ENCODE measurements at regions not wholly inside any gene's neighbourhood (a gene's known extent, or its start where the extent isn't known, plus 50 kb on each side); places are given as distances from the start of the nearest gene placed in this dataset.

DNA sequence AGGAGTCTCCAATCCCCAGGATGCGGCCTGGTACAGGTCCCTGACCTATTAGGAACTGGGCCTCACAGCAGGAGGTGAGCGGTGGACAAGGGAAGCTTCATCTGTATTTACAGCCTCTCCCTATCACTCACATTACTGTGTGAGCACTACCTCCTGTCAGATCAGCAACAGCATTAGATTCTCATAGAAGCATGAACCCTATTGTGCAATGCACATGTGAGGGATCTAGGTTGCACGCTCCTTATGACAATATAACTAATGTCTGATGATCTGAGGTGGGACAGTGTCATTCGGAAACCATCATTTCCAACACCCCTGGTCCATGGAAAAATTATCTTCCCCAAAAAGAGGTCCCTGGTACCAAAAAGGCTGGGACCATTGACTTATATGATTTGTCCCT is 1000.5 kb downstream of the FLRT2 start:
- WGBS, 2 donors = 94 to 95% methylated on average over 4 of the region's 4 CpGs
- TF ChIP-seq, protein P1, sequence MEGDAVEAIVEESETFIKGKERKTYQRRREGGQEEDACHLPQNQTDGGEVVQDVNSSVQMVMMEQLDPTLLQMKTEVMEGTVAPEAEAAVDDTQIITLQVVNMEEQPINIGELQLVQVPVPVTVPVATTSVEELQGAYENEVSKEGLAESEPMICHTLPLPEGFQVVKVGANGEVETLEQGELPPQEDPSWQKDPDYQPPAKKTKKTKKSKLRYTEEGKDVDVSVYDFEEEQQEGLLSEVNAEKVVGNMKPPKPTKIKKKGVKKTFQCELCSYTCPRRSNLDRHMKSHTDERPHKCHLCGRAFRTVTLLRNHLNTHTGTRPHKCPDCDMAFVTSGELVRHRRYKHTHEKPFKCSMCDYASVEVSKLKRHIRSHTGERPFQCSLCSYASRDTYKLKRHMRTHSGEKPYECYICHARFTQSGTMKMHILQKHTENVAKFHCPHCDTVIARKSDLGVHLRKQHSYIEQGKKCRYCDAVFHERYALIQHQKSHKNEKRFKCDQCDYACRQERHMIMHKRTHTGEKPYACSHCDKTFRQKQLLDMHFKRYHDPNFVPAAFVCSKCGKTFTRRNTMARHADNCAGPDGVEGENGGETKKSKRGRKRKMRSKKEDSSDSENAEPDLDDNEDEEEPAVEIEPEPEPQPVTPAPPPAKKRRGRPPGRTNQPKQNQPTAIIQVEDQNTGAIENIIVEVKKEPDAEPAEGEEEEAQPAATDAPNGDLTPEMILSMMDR (IDR thresholded peaks at IDR 0.05) = no peak
- TF ChIP-seq POLR2A (IDR thresholded peaks at IDR 0.05) = no peak
- DNase-seq (ENCODE audit: low spot score in 2 of 2) = no peak
- H3K4me3 ChIP-seq (ENCODE audit: low read depth, poor library complexity, severe bottlenecking) = no peak overlapping the region
- intact Hi-C loops (cut with DNase I; ENCODE audit: low total_unique reads) = no loop called here

DNA sequence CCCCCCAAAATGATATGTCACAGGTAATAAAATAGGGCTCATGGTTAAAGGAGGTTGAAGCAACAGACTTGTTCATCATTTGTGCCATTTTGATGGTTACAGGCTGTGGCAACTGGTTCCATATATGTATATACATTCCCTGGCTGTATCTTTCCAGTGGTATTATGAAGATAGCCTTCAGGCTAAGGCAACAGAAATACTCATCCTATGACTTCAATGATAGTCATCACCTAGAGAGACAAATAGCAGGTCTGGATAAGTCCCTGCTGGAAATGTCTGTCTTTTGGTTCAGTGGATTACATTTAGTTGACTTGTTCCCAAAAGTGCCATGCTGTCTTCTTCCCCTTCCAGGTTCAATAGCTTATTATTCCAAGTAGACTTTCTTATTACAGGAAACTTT is 997.4 kb downstream of the FLRT2 start:
- no peak for DNase-seq (ENCODE audit: low spot score in 2 of 2)
- no peak for TF ChIP-seq POLR2A (IDR thresholded peaks at IDR 0.05)
- TF ChIP-seq, protein P1 (IDR thresholded peaks at IDR 0.05) = no peak
- H3K4me3 ChIP-seq (ENCODE audit: low read depth, poor library complexity, severe bottlenecking) = no peak overlapping the region
- intact Hi-C loops (cut with DNase I; ENCODE audit: low total_unique reads) = no loop called here

DNA sequence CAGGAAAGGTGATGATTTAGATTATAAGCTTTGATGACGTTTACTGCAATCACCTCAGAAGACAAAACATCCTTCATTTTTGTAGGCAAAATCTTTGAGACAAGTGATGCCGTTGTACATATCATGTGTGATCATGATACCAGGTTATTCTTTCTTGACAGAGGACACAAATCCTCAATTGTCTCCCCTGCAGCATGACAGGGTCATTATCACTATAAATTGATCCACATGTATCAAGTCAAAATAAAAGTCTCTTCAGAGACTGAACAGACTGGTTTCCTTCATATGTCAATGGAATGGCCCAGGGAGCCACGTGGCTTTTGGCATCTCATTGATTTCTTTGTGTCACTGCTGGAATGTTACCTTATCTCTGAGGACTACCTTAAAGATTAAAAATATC is 995.7 kb downstream of the FLRT2 start:
- no peak overlapping the region for H3K4me3 ChIP-seq (ENCODE audit: low read depth, poor library complexity, severe bottlenecking)
- TF ChIP-seq, protein P1 (IDR thresholded peaks at IDR 0.05) = no peak
- TF ChIP-seq POLR2A (IDR thresholded peaks at IDR 0.05) = no peak
- intact Hi-C loops (cut with DNase I; ENCODE audit: low total_unique reads) = no loop called here
- no peak for DNase-seq (ENCODE audit: low spot score in 2 of 2)
- 52 to 57% methylated on average over 3 of the region's 3 CpGs for WGBS, 2 donors

DNA sequence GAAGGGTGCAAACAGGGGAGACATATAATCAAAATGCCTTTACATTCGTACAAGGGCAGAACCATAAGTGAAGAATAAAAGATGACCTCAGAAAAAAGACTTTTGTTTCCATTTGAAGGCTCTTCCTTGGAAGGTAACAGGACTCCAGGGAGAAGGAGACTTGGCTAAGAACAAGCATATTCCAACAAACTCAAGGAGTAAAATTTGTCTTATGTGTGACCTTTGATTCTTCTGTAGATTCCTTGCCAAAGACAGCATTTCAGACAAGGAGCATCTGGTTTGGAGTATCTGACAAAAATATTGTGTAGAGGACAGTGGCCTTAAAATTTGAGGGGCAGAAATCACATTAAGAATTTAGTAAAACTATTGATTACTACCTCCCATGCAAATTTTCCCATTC is 991.9 kb downstream of the FLRT2 start:
- intact Hi-C loops (cut with DNase I; ENCODE audit: low total_unique reads) = no loop called here
- no peak overlapping the region for H3K4me3 ChIP-seq (ENCODE audit: low read depth, poor library complexity, severe bottlenecking)
- TF ChIP-seq, protein P1 (IDR thresholded peaks at IDR 0.05) = no peak
- no peak for DNase-seq (ENCODE audit: low spot score in 2 of 2)
- WGBS, 2 donors = 62 to 68% methylated on average over 1 of the region's 1 CpG

DNA sequence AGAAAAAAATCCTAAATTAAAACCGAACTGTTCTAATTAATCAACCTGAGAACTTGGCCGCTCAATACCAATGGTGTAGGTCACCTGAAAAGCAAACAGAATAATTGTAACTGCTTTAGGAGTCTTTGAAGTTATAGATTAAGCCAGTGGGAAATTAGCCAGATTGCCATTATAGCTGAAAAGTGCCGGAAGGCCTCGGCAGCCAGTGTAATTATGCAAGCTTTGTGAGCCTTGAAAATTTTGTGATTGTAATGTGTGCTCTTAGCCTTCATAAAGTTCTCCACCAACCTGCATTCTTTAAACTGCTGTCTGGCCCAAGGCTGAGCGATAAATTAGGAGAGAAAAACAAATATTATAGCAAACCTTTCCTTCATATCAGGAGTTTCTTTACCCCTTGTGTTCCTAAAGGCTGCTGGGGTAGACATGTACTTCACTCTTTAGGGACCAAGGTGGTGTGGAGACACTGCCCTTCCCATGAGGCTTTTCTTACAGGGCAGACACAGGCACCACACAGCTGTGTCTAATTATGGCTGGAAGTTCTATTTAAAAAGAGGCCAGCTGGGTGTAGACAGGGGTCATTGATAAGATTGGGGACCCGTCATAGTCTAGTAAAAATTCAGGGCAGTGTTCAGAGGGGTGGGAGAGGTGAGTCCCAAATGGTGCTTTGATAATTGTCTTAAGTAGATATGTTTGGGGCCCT is 991.2 kb downstream of the FLRT2 start:
- TF ChIP-seq, protein P1 (IDR thresholded peaks at IDR 0.05) = no peak
- TF ChIP-seq POLR2A (IDR thresholded peaks at IDR 0.05) = no peak
- no peak for DNase-seq (ENCODE audit: low spot score in 2 of 2)
- H3K4me3 ChIP-seq (ENCODE audit: low read depth, poor library complexity, severe bottlenecking) = no peak overlapping the region
- WGBS, 2 donors = 70 to 72% methylated on average over 6 of the region's 6 CpGs
- intact Hi-C loops (cut with DNase I; ENCODE audit: low total_unique reads) = no loop called here

DNA sequence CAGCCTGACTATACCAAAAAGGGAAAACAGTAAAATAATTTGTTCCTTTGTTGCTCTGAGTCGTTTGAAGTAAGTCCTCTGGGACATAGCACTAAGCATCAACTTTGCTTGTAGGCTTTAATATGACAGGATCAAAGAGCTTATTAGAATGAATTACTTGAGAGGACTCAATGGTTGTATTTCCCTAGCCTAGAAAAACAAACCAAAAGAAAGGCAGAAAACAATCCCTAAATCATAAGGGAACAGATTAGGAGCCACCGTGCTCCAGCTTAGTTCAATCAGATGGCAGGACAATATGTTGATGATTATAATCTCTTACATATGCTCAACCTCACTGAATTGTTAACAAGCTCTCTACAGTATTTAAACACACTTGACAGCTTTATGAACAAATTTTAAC is 988.4 kb downstream of the FLRT2 start:
- DNase-seq (ENCODE audit: low spot score in 2 of 2) = no peak
- intact Hi-C loops (cut with DNase I; ENCODE audit: low total_unique reads) = no loop called here
- WGBS, 2 donors = 21 to 28% methylated on average over 2 of the region's 2 CpGs

More for the DNA sequence above, 988.4 kb downstream of the FLRT2 start:
- H3K4me3 ChIP-seq (ENCODE audit: low read depth, poor library complexity, severe bottlenecking) = no peak overlapping the region
- TF ChIP-seq, protein P1 (IDR thresholded peaks at IDR 0.05) = no peak
- TF ChIP-seq POLR2A (IDR thresholded peaks at IDR 0.05) = no peak
